H9 (cell line): ENCODE measurements at regions not wholly inside any gene's neighbourhood (a gene's known extent, or its start where the extent isn't known, plus 50 kb on each side); places are given as distances from the start of the nearest gene placed in this dataset.
"Not testable (repeated sequence)": the region's sequence is repeated elsewhere in the genome, so short reads cannot be mapped to it uniquely, and the experiment has no call there.

ENCODE experiments used
- DNase-seq: peaks from one replicate; pipeline ENCODE4 v3.0.0-alpha.2; 2017
- H2AFZ ChIP-seq: one replicate; pipeline ENCODE4 v1.6.1; 2013; ENCODE audit warnings: mild to moderate bottlenecking, low read length, control low read depth, moderate library complexity
- H2AK5ac ChIP-seq: 2 replicates; pipeline ENCODE4 v1.6.1; 2013; ENCODE audit warnings: low read length, control low read depth, mixed read lengths; ENCODE audit not compliant: insufficient read length
- H2BK120ac ChIP-seq: one replicate; pipeline ENCODE4 v1.6.1; 2013; ENCODE audit warnings: low read depth, mild to moderate bottlenecking, low read length, control low read depth, inconsistent platforms; ENCODE audit not compliant: poor library complexity, severe bottlenecking
- H2BK12ac ChIP-seq: 2 replicates; pipeline ENCODE4 v1.6.1; 2013; ENCODE audit warnings: low read length, control low read depth, mixed read lengths, low read depth; ENCODE audit not compliant: insufficient read length
- H2BK15ac ChIP-seq: 2 replicates; pipeline ENCODE4 v1.6.1; 2013; ENCODE audit warnings: low read depth, low read length, control low read depth
- H2BK20ac ChIP-seq: one replicate; pipeline ENCODE4 v1.6.1; 2013; ENCODE audit warnings: low read depth, mild to moderate bottlenecking, low read length, control low read depth, inconsistent platforms; ENCODE audit not compliant: poor library complexity, severe bottlenecking
- H2BK5ac ChIP-seq: 2 replicates; pipeline ENCODE4 v1.6.1; 2013; ENCODE audit warnings: low read length, control low read depth, mixed read lengths; ENCODE audit not compliant: insufficient read length
- H3K14ac ChIP-seq: 2 replicates; pipeline ENCODE4 v1.6.1; 2013; ENCODE audit warnings: low read length, control low read depth; ENCODE audit not compliant: insufficient read depth
- H3K18ac ChIP-seq: 2 replicates; pipeline ENCODE4 v1.6.1; 2013; ENCODE audit warnings: low read depth, mild to moderate bottlenecking, mixed read lengths, low read length, control low read depth; ENCODE audit not compliant: insufficient read length
- H3K23ac ChIP-seq: 2 replicates; pipeline ENCODE4 v1.6.1; 2013; ENCODE audit warnings: low read length, control low read depth, mixed read lengths, low read depth; ENCODE audit not compliant: insufficient read length
- H3K23me2 ChIP-seq: 2 replicates; pipeline ENCODE4 v1.6.1; 2013; ENCODE audit warnings: low read depth, mild to moderate bottlenecking, mixed read lengths, low read length, control low read depth; ENCODE audit not compliant: insufficient read length, poor library complexity, severe bottlenecking
- H3K27ac ChIP-seq: 2 replicates; pipeline ENCODE4 v1.5.1; 2013; ENCODE audit warnings: low read length, control low read depth, mixed read lengths, low read depth; ENCODE audit not compliant: insufficient read length
- H3K27me3 ChIP-seq: 2 replicates; pipeline ENCODE4 v1.6.1; 2013; ENCODE audit warnings: low read length, control low read depth, inconsistent platforms; ENCODE audit not compliant: insufficient read depth
- H3K4ac ChIP-seq: 2 replicates; pipeline ENCODE4 v1.6.1; 2013; ENCODE audit warnings: low read depth, mild to moderate bottlenecking, control low read depth, inconsistent platforms, low read length, moderate library complexity
- H3K4me1 ChIP-seq: 2 replicates; pipeline ENCODE4 v1.6.1; 2013; ENCODE audit warnings: low read length, control low read depth, inconsistent platforms; ENCODE audit not compliant: insufficient read depth
- H3K4me2 ChIP-seq: 2 replicates; pipeline ENCODE4 v1.6.1; 2013; ENCODE audit warnings: low read length, control low read depth, mixed read lengths; ENCODE audit not compliant: insufficient read length, insufficient read depth
- H3K56ac ChIP-seq: 2 replicates; pipeline ENCODE4 v1.6.1; 2013; ENCODE audit warnings: low read depth, mild to moderate bottlenecking, mixed read lengths, low read length, control low read depth; ENCODE audit not compliant: insufficient read length
- H3K79me1 ChIP-seq: 2 replicates; pipeline ENCODE4 v1.6.1; 2013; ENCODE audit warnings: low read depth, mild to moderate bottlenecking, moderate library complexity, low read length, control low read depth, inconsistent platforms; ENCODE audit not compliant: insufficient read depth, poor library complexity, severe bottlenecking
- H3K79me2 ChIP-seq: 2 replicates; pipeline ENCODE4 v1.6.1; 2013; ENCODE audit warnings: low read length, control low read depth, inconsistent platforms; ENCODE audit not compliant: insufficient read depth
- H3K9ac ChIP-seq: 2 replicates; pipeline ENCODE4 v1.6.1; 2013; ENCODE audit warnings: low read length, control low read depth, mixed read lengths; ENCODE audit not compliant: insufficient read length; ENCODE audit errors: extremely low read depth
- H3K9me3 ChIP-seq: one replicate; pipeline ENCODE4 v1.6.1; 2013; ENCODE audit warnings: low read depth, low read length, inconsistent platforms; ENCODE audit not compliant: control insufficient read depth
- H3T11ph ChIP-seq: one replicate; pipeline ENCODE4 v1.6.1; 2013; ENCODE audit warnings: mild to moderate bottlenecking, low read length, control low read depth, inconsistent platforms
- H4K20me1 ChIP-seq: one replicate; pipeline ENCODE4 v1.6.1; 2013; ENCODE audit not compliant: control insufficient read depth, insufficient read length, insufficient read depth
- H4K5ac ChIP-seq: 2 replicates; pipeline ENCODE4 v1.6.1; 2013; ENCODE audit warnings: low read depth, mild to moderate bottlenecking, mixed read lengths, low read length, control low read depth; ENCODE audit not compliant: insufficient read length
- H4K8ac ChIP-seq: replicated peaks from 2 replicates; pipeline ENCODE4 v1.6.1; 2013; ENCODE audit warnings: low read length, control low read depth, mixed read lengths, low read depth; ENCODE audit not compliant: insufficient read length
- H4K91ac ChIP-seq: 2 replicates; pipeline ENCODE4 v1.6.1; 2013; ENCODE audit warnings: low read depth, mild to moderate bottlenecking, moderate library complexity, mixed read lengths, low read length, control low read depth; ENCODE audit not compliant: insufficient read length
- H3K27ac Mint-ChIP-seq, 3 experiments: 2 replicates in 2 of 3; 3 replicates in 1 of 3; pipeline ENCODE4 v1.8.0; 2020 to 2021; ENCODE audit warnings: mixed read lengths in 3 of 3, mild to moderate bottlenecking in 1 of 3, moderate library complexity in 1 of 3
- H3K27me3 Mint-ChIP-seq: 2 replicates; pipeline ENCODE4 v1.8.0; 2021; ENCODE audit warnings: low read depth, mild to moderate bottlenecking, moderate library complexity, mixed read lengths
- H3K36me3 Mint-ChIP-seq, 3 experiments: 2 replicates in 2 of 3; 3 replicates in 1 of 3; pipeline ENCODE4 v1.8.0; 2020 to 2021; ENCODE audit warnings: low read depth in 3 of 3, mixed read lengths in 3 of 3; ENCODE audit not compliant: insufficient read depth in 1 of 3
- H3K4me1 Mint-ChIP-seq, 2 experiments: 2 replicates each; pipeline ENCODE4 v1.8.0; 2020; ENCODE audit warnings: mixed read lengths in 2 of 2
- H3K4me3 Mint-ChIP-seq, 2 experiments: 2 replicates in 1 of 2; 3 replicates in 1 of 2; pipeline ENCODE4 v1.8.0; 2020 to 2021; ENCODE audit warnings: mild to moderate bottlenecking in 2 of 2, mixed read lengths in 2 of 2, moderate library complexity in 1 of 2
- H3K9me3 Mint-ChIP-seq, 2 experiments: 2 replicates in 1 of 2; 3 replicates in 1 of 2; pipeline ENCODE4 v1.8.0; 2020; ENCODE audit warnings: mild to moderate bottlenecking in 2 of 2, mixed read lengths in 2 of 2, moderate library complexity in 1 of 2
- WGBS: extraction: QIAGEN DNeasy Blood & Tissue Kit; methylation state at CpG from one replicate; pipeline ENCODE4 v1.1.7; 2013; ENCODE audit warnings: missing lambda C conversion rate, low lambda C conversion rate, mixed read lengths; ENCODE audit not compliant: insufficient read length; ENCODE audit errors: extremely low coverage; 5-methylcytosine and 5-hydroxymethylcytosine counted together

DNA sequence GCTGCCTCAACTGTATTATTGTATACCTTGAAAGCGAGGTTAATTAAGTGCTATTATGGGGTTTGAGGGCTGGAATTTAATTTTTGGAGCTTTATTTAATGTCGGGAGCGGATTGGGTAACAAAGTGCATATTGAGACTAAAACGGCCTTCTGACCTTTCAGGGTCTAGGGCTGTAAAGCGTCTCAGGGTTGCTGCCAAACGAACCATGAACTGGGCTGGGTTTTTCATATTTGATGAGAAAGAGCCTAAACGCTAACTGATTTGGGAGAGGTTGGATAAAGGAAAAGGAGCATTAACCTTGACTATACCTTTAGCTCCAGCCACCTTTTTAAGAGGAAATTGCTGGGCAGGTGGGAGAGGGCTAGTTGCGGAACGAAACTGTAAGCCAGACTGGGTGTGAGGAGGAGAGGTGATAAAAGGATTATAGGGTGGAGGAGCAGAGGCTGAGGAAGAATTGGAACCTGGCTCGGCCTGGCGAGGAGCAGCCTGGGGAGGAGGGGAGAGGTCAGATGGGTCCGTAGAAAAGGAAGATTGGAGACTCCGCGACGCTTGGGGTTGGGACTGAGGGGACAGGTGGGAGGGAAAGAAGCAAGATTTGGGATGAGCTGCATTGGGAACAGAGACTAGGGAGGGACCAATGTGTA, 209.0 kb upstream of the ELL2 start:
- H4K20me1 ChIP-seq, H3K56ac ChIP-seq, H3K14ac ChIP-seq, H3K27me3 ChIP-seq, H2AK5ac ChIP-seq, H2BK20ac ChIP-seq, H2BK120ac ChIP-seq, H3K79me2 ChIP-seq, H4K5ac ChIP-seq, H2BK12ac ChIP-seq, H2BK15ac ChIP-seq, H3K27me3 Mint-ChIP-seq, H3K4me2 ChIP-seq, H3K4me1 Mint-ChIP-seq, H3K23me2 ChIP-seq, H3K4ac ChIP-seq, H3K27ac ChIP-seq, H3K27ac Mint-ChIP-seq, H2BK5ac ChIP-seq, H3K79me1 ChIP-seq, H3K9me3 ChIP-seq, H3K23ac ChIP-seq, H3K4me3 Mint-ChIP-seq, DNase-seq, H3K36me3 Mint-ChIP-seq, H3T11ph ChIP-seq, H2AFZ ChIP-seq, H3K9ac ChIP-seq, H3K9me3 Mint-ChIP-seq, H4K91ac ChIP-seq, H3K18ac ChIP-seq, H3K4me1 ChIP-seq, H4K8ac ChIP-seq: not testable (repeated sequence)
- no CpG with 5 or more reads among the region's 15 CpGs for WGBS

DNA sequence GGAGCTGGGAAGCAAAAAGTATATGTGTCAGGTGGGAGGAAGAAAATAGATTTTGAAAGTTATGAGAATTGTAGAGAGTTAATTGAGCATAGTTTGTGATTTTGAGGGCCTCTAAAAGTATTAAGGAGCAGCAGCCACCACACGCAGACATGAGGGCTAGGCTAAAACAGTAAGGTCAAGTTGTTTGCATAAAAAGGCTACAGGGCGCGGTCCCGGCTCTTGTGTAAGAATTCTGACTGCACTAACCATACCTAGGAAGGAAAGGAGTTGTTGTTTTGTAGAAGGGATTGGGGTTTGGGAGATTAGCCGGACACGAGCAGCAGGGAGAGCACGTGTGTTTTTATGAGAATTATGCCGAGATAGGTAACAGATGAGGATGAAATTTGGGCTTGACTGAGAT, 207.2 kb upstream of the ELL2 start:
- H4K20me1 ChIP-seq, H3K4ac ChIP-seq, H3K27ac Mint-ChIP-seq, H3K79me2 ChIP-seq, H2AK5ac ChIP-seq, H3K4me1 ChIP-seq, H3K9me3 Mint-ChIP-seq, H3K4me1 Mint-ChIP-seq, H3K23me2 ChIP-seq, H4K5ac ChIP-seq, H3K36me3 Mint-ChIP-seq, H3K56ac ChIP-seq, H3K9me3 ChIP-seq, H2BK12ac ChIP-seq, H3T11ph ChIP-seq, H4K91ac ChIP-seq, H3K27ac ChIP-seq, H3K27me3 ChIP-seq, H3K14ac ChIP-seq, H2BK15ac ChIP-seq, H2BK5ac ChIP-seq, DNase-seq, H2BK20ac ChIP-seq, H3K9ac ChIP-seq, H2BK120ac ChIP-seq, H3K23ac ChIP-seq, H3K4me3 Mint-ChIP-seq, H3K18ac ChIP-seq, H4K8ac ChIP-seq, H3K79me1 ChIP-seq, H3K4me2 ChIP-seq, H2AFZ ChIP-seq, H3K27me3 Mint-ChIP-seq: not testable (repeated sequence)
- no CpG with 5 or more reads among the region's 8 CpGs for WGBS
